ENCODE measurements at regions not wholly inside any gene's neighbourhood (a gene's known extent, or its start where the extent isn't known, plus 50 kb on each side); places are given as distances from the start of the nearest gene placed in this dataset.

DNA sequence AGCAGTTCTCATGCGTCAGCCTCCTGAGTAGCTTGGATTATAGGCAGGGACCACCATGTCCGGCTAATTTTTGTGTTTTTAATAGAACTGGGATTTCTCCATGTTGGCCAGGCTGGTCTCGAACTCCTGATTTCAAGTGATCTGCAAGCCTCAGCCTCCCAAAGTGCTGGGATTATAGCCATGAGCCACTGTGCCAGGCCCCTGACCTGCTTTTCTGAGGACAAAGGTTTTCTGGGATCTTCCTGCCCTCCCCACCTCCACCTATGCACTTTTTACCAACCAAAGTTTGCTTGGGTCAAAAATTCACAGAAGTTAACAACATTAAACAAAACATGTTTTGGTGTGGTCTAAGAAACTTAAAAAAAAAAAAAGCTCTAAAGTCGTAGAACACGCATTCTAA, 259.9 kb downstream of the HAUS1 start:
- H3K4me1 ChIP-seq (ENCODE audit: control insufficient read depth, insufficient read depth, low read length, poor library complexity, severe bottlenecking) = no peaks in the 10 kb centered on the region
- H3K27me3 ChIP-seq (replicated peaks; ENCODE audit: control insufficient read depth, insufficient read depth, low read length, poor library complexity, severe bottlenecking) = no peaks in the 10 kb centered on the region
- no peaks in the 10 kb centered on the region for H3K9me3 ChIP-seq (ENCODE audit: control insufficient read depth, low read length)
- no peaks in the 10 kb centered on the region for H3K36me3 ChIP-seq (ENCODE audit: control insufficient read depth, insufficient read depth, low read length)
- H3K27ac ChIP-seq (ENCODE audit: insufficient read depth, low read length, poor library complexity, severe bottlenecking) = no peak overlapping the region
- H3K4me3 ChIP-seq (ENCODE audit: insufficient read depth, low read depth, low read length, poor library complexity, severe bottlenecking) = no peak overlapping the region
- no peak for DNase-seq

DNA sequence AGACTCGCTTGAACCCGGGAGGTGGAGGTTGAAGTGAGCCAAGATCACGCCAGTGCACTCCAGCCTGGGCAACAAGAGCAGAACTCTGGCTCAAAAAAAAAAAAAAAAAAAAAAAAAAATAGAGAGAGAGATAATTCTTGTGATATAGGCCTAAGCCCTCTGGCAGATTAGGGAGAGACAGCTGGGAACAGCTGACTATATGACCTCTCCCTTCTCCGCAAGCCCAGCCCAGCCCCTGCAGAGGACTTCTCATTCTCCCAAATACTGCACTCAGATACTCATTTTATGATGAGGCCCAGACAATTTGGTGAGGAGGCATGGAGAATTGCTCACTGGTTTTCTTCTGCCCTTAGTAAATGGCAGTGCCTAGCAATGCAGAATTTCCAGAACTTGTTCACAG, 262.0 kb downstream of the HAUS1 start:
- no peaks in the 10 kb centered on the region for H3K36me3 ChIP-seq (ENCODE audit: control insufficient read depth, insufficient read depth, low read length)
- H3K9me3 ChIP-seq (ENCODE audit: control insufficient read depth, low read length) = no peaks in the 10 kb centered on the region
- H3K4me3 ChIP-seq (ENCODE audit: insufficient read depth, low read depth, low read length, poor library complexity, severe bottlenecking) = no peak overlapping the region
- no peaks in the 10 kb centered on the region for H3K4me1 ChIP-seq (ENCODE audit: control insufficient read depth, insufficient read depth, low read length, poor library complexity, severe bottlenecking)
- H3K27ac ChIP-seq (ENCODE audit: insufficient read depth, low read length, poor library complexity, severe bottlenecking) = no peak overlapping the region
- DNase-seq = no peak
- no peaks in the 10 kb centered on the region for H3K27me3 ChIP-seq (replicated peaks; ENCODE audit: control insufficient read depth, insufficient read depth, low read length, poor library complexity, severe bottlenecking)

- Histone ChIP-seq H3K4me3 (ENCODE audit: insufficient read depth, low read depth, low read length, poor library complexity, severe bottlenecking) (no peak overlapping the region), H3K9me3 (ENCODE audit: control insufficient read depth, low read length) (no peaks in the 10 kb centered on the region)
These were observed 262.7 kb downstream of the HAUS1 start for GRCh38 chr18:46366751-46367376.

DNA sequence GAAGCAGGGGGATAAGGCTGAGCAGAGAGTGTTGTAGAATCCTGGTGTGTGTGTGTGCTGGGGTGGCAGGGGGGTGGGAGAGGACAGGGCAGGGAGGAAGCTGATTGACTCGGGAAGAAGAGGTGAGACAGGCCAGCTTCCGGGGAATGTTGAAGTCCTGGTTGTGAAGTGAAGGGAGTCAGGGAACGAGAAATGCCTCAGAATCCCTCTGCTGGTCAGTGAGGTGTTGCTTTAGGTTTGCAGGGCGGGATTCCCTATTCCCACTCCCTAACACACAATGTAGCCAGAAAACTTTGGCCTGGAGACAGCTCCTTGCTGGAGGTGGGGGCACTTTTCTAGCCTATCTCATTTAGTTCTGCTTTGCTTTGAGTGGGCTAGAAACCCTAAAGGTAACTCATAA, 265.1 kb downstream of the HAUS1 start:
- H3K27me3 ChIP-seq (replicated peaks; ENCODE audit: control insufficient read depth, insufficient read depth, low read length, poor library complexity, severe bottlenecking) = no peaks in the 10 kb centered on the region
- H3K9me3 ChIP-seq (ENCODE audit: control insufficient read depth, low read length) = no peaks in the 10 kb centered on the region
- H3K4me1 ChIP-seq (ENCODE audit: control insufficient read depth, insufficient read depth, low read length, poor library complexity, severe bottlenecking) = no peaks in the 10 kb centered on the region
- H3K4me3 ChIP-seq (ENCODE audit: insufficient read depth, low read depth, low read length, poor library complexity, severe bottlenecking) = no peak overlapping the region
- no peaks in the 10 kb centered on the region for H3K36me3 ChIP-seq (ENCODE audit: control insufficient read depth, insufficient read depth, low read length)
- DNase-seq = no peak
- H3K27ac ChIP-seq (ENCODE audit: insufficient read depth, low read length, poor library complexity, severe bottlenecking) = no peak overlapping the region

More at GRCh38 chr18:46366751-46367376, 262.7 kb downstream of the HAUS1 start:
- DNase-seq = no peak
- H3K27ac ChIP-seq (ENCODE audit: insufficient read depth, low read length, poor library complexity, severe bottlenecking) = no peak overlapping the region
- no peaks in the 10 kb centered on the region for H3K27me3 ChIP-seq (replicated peaks; ENCODE audit: control insufficient read depth, insufficient read depth, low read length, poor library complexity, severe bottlenecking)
- no peaks in the 10 kb centered on the region for H3K36me3 ChIP-seq (ENCODE audit: control insufficient read depth, insufficient read depth, low read length)
- H3K4me1 ChIP-seq (ENCODE audit: control insufficient read depth, insufficient read depth, low read length, poor library complexity, severe bottlenecking) = no peaks in the 10 kb centered on the region

- Histone ChIP-seq H3K27ac (ENCODE audit: insufficient read depth, low read length, poor library complexity, severe bottlenecking) (no peak overlapping the region), H3K36me3 (ENCODE audit: control insufficient read depth, insufficient read depth, low read length) (no peaks in the 10 kb centered on the region), H3K9me3 (ENCODE audit: control insufficient read depth, low read length) (no peaks in the 10 kb centered on the region), H3K27me3 (replicated peaks; ENCODE audit: control insufficient read depth, insufficient read depth, low read length, poor library complexity, severe bottlenecking) (no peaks in the 10 kb centered on the region), H3K4me3 (ENCODE audit: insufficient read depth, low read depth, low read length, poor library complexity, severe bottlenecking) (no peak overlapping the region), H3K4me1 (ENCODE audit: control insufficient read depth, insufficient read depth, low read length, poor library complexity, severe bottlenecking) (no peaks in the 10 kb centered on the region)
- DNase-seq = no peak
These were observed 266.7 kb downstream of the HAUS1 start for GRCh38 chr18:46370898-46371297.

DNA sequence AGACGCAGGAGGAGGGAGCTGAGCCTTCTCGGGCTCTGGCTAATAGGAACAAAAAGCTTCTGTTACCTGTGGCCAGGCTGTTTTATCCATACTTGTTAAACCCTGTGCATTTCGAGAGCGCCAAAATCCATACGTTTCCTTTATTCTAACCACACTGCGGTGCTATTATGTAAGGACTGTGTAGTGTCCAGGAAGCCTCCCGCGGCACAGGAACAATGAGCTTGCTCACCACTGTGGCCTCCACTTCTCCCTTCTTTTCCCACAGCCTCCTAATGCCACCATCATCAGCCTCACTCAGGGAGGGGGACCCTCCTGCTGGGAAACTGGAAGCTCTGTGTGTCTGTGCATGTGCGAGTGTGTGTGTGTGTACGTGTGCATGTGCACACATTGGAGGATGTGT, 268.5 kb downstream of the HAUS1 start:
- H3K27me3 ChIP-seq (replicated peaks; ENCODE audit: control insufficient read depth, insufficient read depth, low read length, poor library complexity, severe bottlenecking) = no peaks in the 10 kb centered on the region
- no peaks in the 10 kb centered on the region for H3K4me1 ChIP-seq (ENCODE audit: control insufficient read depth, insufficient read depth, low read length, poor library complexity, severe bottlenecking)
- H3K36me3 ChIP-seq (ENCODE audit: control insufficient read depth, insufficient read depth, low read length) = no peaks in the 10 kb centered on the region
- H3K9me3 ChIP-seq (ENCODE audit: control insufficient read depth, low read length) = no peaks in the 10 kb centered on the region
- H3K4me3 ChIP-seq (ENCODE audit: insufficient read depth, low read depth, low read length, poor library complexity, severe bottlenecking) = no peak overlapping the region
- DNase-seq = no peak
- H3K27ac ChIP-seq (ENCODE audit: insufficient read depth, low read length, poor library complexity, severe bottlenecking) = no peak overlapping the region

GRCh38 chr18:46373131-46373530, 268.9 kb downstream of the HAUS1 start:
- H3K9me3 ChIP-seq (ENCODE audit: control insufficient read depth, low read length) = no peaks in the 10 kb centered on the region
- H3K4me3 ChIP-seq (ENCODE audit: insufficient read depth, low read depth, low read length, poor library complexity, severe bottlenecking) = no peak overlapping the region
- no peak overlapping the region for H3K27ac ChIP-seq (ENCODE audit: insufficient read depth, low read length, poor library complexity, severe bottlenecking)
- no peaks in the 10 kb centered on the region for H3K27me3 ChIP-seq (replicated peaks; ENCODE audit: control insufficient read depth, insufficient read depth, low read length, poor library complexity, severe bottlenecking)
- no peak for DNase-seq
- no peaks in the 10 kb centered on the region for H3K4me1 ChIP-seq (ENCODE audit: control insufficient read depth, insufficient read depth, low read length, poor library complexity, severe bottlenecking)
- H3K36me3 ChIP-seq (ENCODE audit: control insufficient read depth, insufficient read depth, low read length) = no peaks in the 10 kb centered on the region

DNA sequence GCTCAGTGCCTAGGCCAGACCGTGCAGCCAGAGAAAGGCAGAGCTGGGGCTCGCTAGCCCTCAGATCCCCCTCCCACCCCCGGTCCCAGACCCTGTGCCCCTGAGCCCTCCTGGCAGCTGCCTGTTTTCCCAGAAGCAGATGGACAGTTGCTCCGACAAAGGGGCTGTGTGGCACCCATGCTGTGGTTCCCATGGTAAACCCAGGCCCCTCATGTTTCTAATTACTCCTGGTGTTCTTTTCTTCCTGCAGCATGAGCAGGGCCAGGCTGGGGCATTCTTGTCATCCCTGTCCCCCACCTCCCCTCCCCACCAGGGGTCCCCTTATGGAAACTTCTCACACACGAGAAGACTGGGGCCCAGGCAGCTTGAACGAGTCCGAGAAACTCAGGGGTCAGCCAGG, 269.6 kb downstream of the HAUS1 start:
- Histone ChIP-seq H3K4me1 (ENCODE audit: control insufficient read depth, insufficient read depth, low read length, poor library complexity, severe bottlenecking) (no peaks in the 10 kb centered on the region), H3K27me3 (replicated peaks; ENCODE audit: control insufficient read depth, insufficient read depth, low read length, poor library complexity, severe bottlenecking) (no peaks in the 10 kb centered on the region), H3K9me3 (ENCODE audit: control insufficient read depth, low read length) (no peaks in the 10 kb centered on the region), H3K36me3 (ENCODE audit: control insufficient read depth, insufficient read depth, low read length) (no peaks in the 10 kb centered on the region), H3K27ac (ENCODE audit: insufficient read depth, low read length, poor library complexity, severe bottlenecking) (no peak overlapping the region), H3K4me3 (ENCODE audit: insufficient read depth, low read depth, low read length, poor library complexity, severe bottlenecking) (no peak overlapping the region)
- no peak for DNase-seq

- no peak for DNase-seq
- Histone ChIP-seq H3K27me3 (replicated peaks; ENCODE audit: control insufficient read depth, insufficient read depth, low read length, poor library complexity, severe bottlenecking) (no peaks in the 10 kb centered on the region), H3K4me3 (ENCODE audit: insufficient read depth, low read depth, low read length, poor library complexity, severe bottlenecking) (no peak overlapping the region), H3K9me3 (ENCODE audit: control insufficient read depth, low read length) (no peaks in the 10 kb centered on the region), H3K4me1 (ENCODE audit: control insufficient read depth, insufficient read depth, low read length, poor library complexity, severe bottlenecking) (no peaks in the 10 kb centered on the region), H3K36me3 (ENCODE audit: control insufficient read depth, insufficient read depth, low read length) (no peaks in the 10 kb centered on the region), H3K27ac (ENCODE audit: insufficient read depth, low read length, poor library complexity, severe bottlenecking) (no peak overlapping the region)
These were observed 270.7 kb downstream of the HAUS1 start for GRCh38 chr18:46374850-46375249.

GRCh38 chr18:46377557-46377956, 273.4 kb downstream of the HAUS1 start:
- no peaks in the 10 kb centered on the region for H3K27me3 ChIP-seq (replicated peaks; ENCODE audit: control insufficient read depth, insufficient read depth, low read length, poor library complexity, severe bottlenecking)

More at GRCh38 chr18:46377557-46377956, 273.4 kb downstream of the HAUS1 start:
- Histone ChIP-seq H3K9me3 (ENCODE audit: control insufficient read depth, low read length) (no peaks in the 10 kb centered on the region), H3K27ac (ENCODE audit: insufficient read depth, low read length, poor library complexity, severe bottlenecking) (no peak overlapping the region), H3K4me1 (ENCODE audit: control insufficient read depth, insufficient read depth, low read length, poor library complexity, severe bottlenecking) (no peaks in the 10 kb centered on the region), H3K4me3 (ENCODE audit: insufficient read depth, low read depth, low read length, poor library complexity, severe bottlenecking) (no peak overlapping the region), H3K36me3 (ENCODE audit: control insufficient read depth, insufficient read depth, low read length) (no peaks in the 10 kb centered on the region)
- no peak for DNase-seq
